Panc1 (cell line): ENCODE measurements at regions not wholly inside any gene's neighbourhood (a gene's known extent, or its start where the extent isn't known, plus 50 kb on each side); places are given as distances from the start of the nearest gene placed in this dataset.

ENCODE experiments used
- ATAC-seq: fragments of 200-7000 bp; cut with Tn5 transposase; 2 replicates; pipeline ENCODE4 v1.9.1; 2020; ENCODE audit warnings: mild to moderate bottlenecking, moderate library complexity
- BruUV-seq: library from RNA; stranded (reverse); fragments of 400-500 nt; replicated peaks from 2 replicates; lab custom pipeline; 2021; lab: Mats Ljungman, UMichigan
- CTCF ChIA-PET: fragments of 300-600 bp; sonication (Branson Sonifier 250); formaldehyde crosslinking; loops from one replicate; lab custom pipeline; 2022; ENCODE audit warnings: antibody characterized with exemption; lab: Charles Lee
- POLR2A ChIA-PET: fragments of 300-600 bp; sonication (Branson Sonifier 250); formaldehyde crosslinking; loops from one replicate; lab custom pipeline; 2022; ENCODE audit warnings: antibody characterized with exemption; lab: Charles Lee
- DNase-seq: peaks from one replicate; pipeline ENCODE4 v3.0.0-alpha.2; 2010; ENCODE audit warnings: low read depth, low spot score
- H3K27ac ChIP-seq: 2 replicates; pipeline ENCODE4 v1.5.1; 2011; ENCODE audit warnings: mild to moderate bottlenecking, low read length, inconsistent platforms
- H3K27me3 ChIP-seq: fragments of 200-500 bp; sonication (Bioruptor generic); 2 replicates; pipeline ENCODE4 v1.6.0; 2014; ENCODE audit warnings: low read length, inconsistent platforms; ENCODE audit not compliant: control insufficient read depth, insufficient read depth
- H3K36me3 ChIP-seq: fragments of 200-500 bp; sonication (Bioruptor generic); 2 replicates; pipeline ENCODE4 v1.5.1; 2014; ENCODE audit warnings: inconsistent platforms, mild to moderate bottlenecking, low read length, moderate library complexity; ENCODE audit not compliant: control insufficient read depth, insufficient read depth
- H3K4me1 ChIP-seq: 2 replicates; pipeline ENCODE4 v1.5.1; 2011; ENCODE audit warnings: inconsistent platforms, mild to moderate bottlenecking, low read length, moderate library complexity; ENCODE audit not compliant: control insufficient read depth, insufficient read depth
- H3K4me3 ChIP-seq, 2 experiments: 2 replicates each; pipeline ENCODE4 v1.5.1; 2011 to 2012; ENCODE audit warnings: low read depth in 2 of 2, low read length in 2 of 2, mild to moderate bottlenecking in 2 of 2, inconsistent platforms in 1 of 2, moderate library complexity in 1 of 2
- H3K9me3 ChIP-seq: fragments of 200-500 bp; sonication (Bioruptor generic); 2 replicates; pipeline ENCODE4 v1.5.1; 2014; ENCODE audit warnings: low read depth, mild to moderate bottlenecking, inconsistent platforms, low read length, moderate library complexity; ENCODE audit not compliant: control insufficient read depth, insufficient read depth
- CTCF ChIP-seq: fragments of 450-650 bp; IDR thresholded peaks from 2 replicates; pipeline ENCODE4 v1.5.1; 2017; ENCODE audit warnings: mild to moderate bottlenecking
- POLR2AphosphoS5 ChIP-seq: IDR thresholded peaks from 2 replicates; pipeline ENCODE4 v1.6.1; 2012; ENCODE audit warnings: mild to moderate bottlenecking, low read depth, low read length, moderate library complexity
- REST ChIP-seq, 2 experiments: IDR thresholded peaks; 2 replicates each; pipeline ENCODE4 v1.6.1; 2011 to 2012; ENCODE audit warnings: low read depth in 2 of 2, control low read depth in 1 of 2, low read length in 1 of 2, mild to moderate bottlenecking in 1 of 2, moderate library complexity in 1 of 2; ENCODE audit not compliant: insufficient read depth in 1 of 2
- SIN3A ChIP-seq: IDR thresholded peaks from 2 replicates; pipeline ENCODE4 v1.6.1; 2012; ENCODE audit warnings: low read depth, mild to moderate bottlenecking, low read length, moderate library complexity, borderline replicate concordance; ENCODE audit not compliant: insufficient read depth
- TCF7L2 ChIP-seq: IDR thresholded peaks from 2 replicates; pipeline ENCODE4 v1.6.1; 2011; ENCODE audit warnings: mild to moderate bottlenecking, low read depth, low read length, inconsistent platforms
- in situ Hi-C: cut with HindIII; loops from 2 replicates; pipeline ENCODE4 v1.10.0; 2016; ENCODE audit warnings: low sequenced_read_pairs, low pct_unique_long_range_greater_than_20kb
- intact Hi-C: fragments of 100-400 bp; cut with micrococcal nuclease; formaldehyde crosslinking; loops from one replicate; pipeline ENCODE4 v1.10.0; 2022; ENCODE audit not compliant: unreplicated experiment

- no peak for ATAC-seq
- no peaks in the 10 kb centered on the region for H3K9me3 ChIP-seq
- intact Hi-C loops (no loop called here), in situ Hi-C loops (no loop called here)
- no peaks in the 10 kb centered on the region for H3K4me1 ChIP-seq
- no peak overlapping the region for H3K27ac ChIP-seq
- TF ChIP-seq POLR2AphosphoS5: no peak
- POLR2A ChIA-PET: interaction anchor here (0.6 kb wide), 1 partner anchor 592 kb away, joined by 4 read pairs; no protein-coding TSS in a partner anchor
- H3K36me3 ChIP-seq: no peaks in the 10 kb centered on the region
- no peak overlapping the region for H3K4me3 ChIP-seq
- no peak for DNase-seq
- CTCF ChIA-PET: no interaction called here
- no peaks in the 10 kb centered on the region; the same call in 1 of the 2 replicates for H3K27me3 ChIP-seq
- no TSS peak for BruUV-seq
Observed at GRCh38 chr4:38449506-38450174, 214.4 kb upstream of the KLF3 start.

GRCh38 chr4:38452009-38452408 lies 212.0 kb upstream of the KLF3 start:
- no peak overlapping the region for H3K27ac ChIP-seq
- no TSS peak for BruUV-seq
- no peaks in the 10 kb centered on the region for H3K36me3 ChIP-seq
- intact Hi-C loops (no loop called here), in situ Hi-C loops (no loop called here)
- no peak overlapping the region for H3K4me3 ChIP-seq
- DNase-seq: no peak
- TF ChIP-seq TCF7L2 (no peak), CTCF (no peak), POLR2AphosphoS5 (no peak), SIN3A (no peak), REST (IDR thresholded peaks at IDR 0.05; ENCODE audit: insufficient read depth in 1 of 2, low read depth in 2 of 2, low read length in 1 of 2) (no peak)
- ATAC-seq: no peak
- no peaks in the 10 kb centered on the region for H3K4me1 ChIP-seq
- no peaks in the 10 kb centered on the region for H3K9me3 ChIP-seq
- CTCF ChIA-PET: no interaction called here
- no peaks in the 10 kb centered on the region; the same call in 1 of the 2 replicates for H3K27me3 ChIP-seq
- POLR2A ChIA-PET: no interaction called here

- no peak for TF ChIP-seq SIN3A
- TF ChIP-seq POLR2AphosphoS5: no peak
- TF ChIP-seq TCF7L2: no peak
- no peak for TF ChIP-seq CTCF
- TF ChIP-seq REST (IDR thresholded peaks at IDR 0.05; ENCODE audit: insufficient read depth in 1 of 2, low read depth in 2 of 2, low read length in 1 of 2): no peak
- DNase-seq: no peak
- Histone ChIP-seq H3K4me1 (no peaks in the 10 kb centered on the region), H3K27me3 (no peaks in the 10 kb centered on the region; the same call in 1 of the 2 replicates), H3K4me3 (no peak overlapping the region), H3K36me3 (no peaks in the 10 kb centered on the region), H3K27ac (no peak overlapping the region), H3K9me3 (no peaks in the 10 kb centered on the region)
- in situ Hi-C loops: no loop called here
- ATAC-seq: no peak
- intact Hi-C loops: no loop called here
- POLR2A ChIA-PET: no interaction called here
- CTCF ChIA-PET: no interaction called here
- BruUV-seq: no TSS peak
Observed at GRCh38 chr4:38452542-38452941, 211.5 kb upstream of the KLF3 start.
